HK-2 (cell line): ENCODE measurements at regions not wholly inside any gene's neighbourhood (a gene's known extent, or its start where the extent isn't known, plus 50 kb on each side); places are given as distances from the start of the nearest gene placed in this dataset.
"Not testable (repeated sequence)": the region's sequence is repeated elsewhere in the genome, so short reads cannot be mapped to it uniquely, and the experiment has no call there.

Experiments used
- DNase-seq: peaks from one replicate; pipeline ENCODE4 v3.0.0-alpha.2; 2018; ENCODE audit not compliant: unreplicated experiment

- no peak for DNase-seq
Observed at GRCh38 chrX:125678258-125678657, 358.6 kb downstream of the TEX13C start.

- DNase-seq = no peak
Observed at GRCh38 chrX:125680366-125680765, 360.7 kb downstream of the TEX13C start.

DNA sequence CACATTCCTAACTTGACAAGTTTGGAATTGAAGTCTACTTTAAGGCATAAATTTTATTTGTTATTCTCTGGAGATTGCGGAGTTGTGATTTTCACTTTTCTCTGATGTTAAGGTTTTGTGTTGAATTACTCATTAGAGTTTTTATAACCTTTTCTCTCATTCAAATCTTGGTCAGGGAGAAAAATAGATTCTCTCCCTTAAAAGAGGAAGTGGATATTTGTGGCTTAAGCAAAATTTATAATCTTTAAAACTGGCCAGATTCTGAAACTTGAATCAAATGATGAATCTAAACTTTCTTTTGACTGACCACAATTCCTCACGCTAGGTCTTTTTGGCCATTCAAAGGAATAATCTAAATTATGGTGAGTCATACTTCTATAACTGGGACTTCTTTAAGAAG is 361.4 kb downstream of the TEX13C start:
- no peak for DNase-seq

GRCh38 chrX:125681507-125681906 is 361.8 kb downstream of the TEX13C start:
- no peak for DNase-seq

DNA sequence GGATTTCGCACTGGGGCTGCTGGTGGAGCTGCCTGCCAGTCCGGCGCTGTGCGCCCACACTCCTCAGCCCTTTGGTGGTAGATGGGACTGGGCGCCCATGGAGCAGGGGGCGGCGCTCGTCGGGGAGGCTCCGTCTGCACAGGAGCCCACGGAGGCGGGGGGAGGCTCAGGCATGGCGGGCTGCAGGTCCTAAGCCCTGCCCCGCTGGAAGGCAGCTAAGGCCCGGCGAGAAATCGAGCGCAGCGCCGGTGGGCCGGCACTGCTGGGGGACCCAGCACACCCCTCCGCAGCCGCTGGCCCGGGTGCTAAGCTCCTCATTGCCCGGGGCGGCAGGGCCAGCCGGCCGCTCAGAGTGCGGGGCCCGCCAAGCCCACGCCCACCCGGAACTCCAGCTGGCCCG is 370.9 kb downstream of the TEX13C start:
- not testable (repeated sequence) for DNase-seq

DNA sequence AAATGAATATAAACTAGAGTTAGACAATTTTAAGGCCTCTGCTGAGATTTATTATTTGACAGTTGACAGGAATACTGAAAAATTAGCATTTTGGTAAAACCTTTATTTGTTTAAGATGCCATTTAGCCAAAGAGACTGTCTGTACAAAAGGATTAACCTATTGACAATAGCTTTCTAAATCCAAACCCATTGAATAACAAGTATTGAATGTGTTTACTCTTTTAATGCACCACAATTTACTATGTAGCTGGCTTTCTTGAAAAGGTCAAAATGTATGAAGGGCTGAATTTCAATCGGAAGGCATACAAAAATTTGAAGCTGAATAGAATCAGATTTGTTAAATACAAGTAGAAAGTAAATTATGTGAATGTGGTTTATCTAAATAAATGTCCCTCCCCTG is 374.5 kb downstream of the TEX13C start:
- DNase-seq = no peak

GRCh38 chrX:125709074-125709473 is 389.4 kb downstream of the TEX13C start:
- no peak for DNase-seq

DNA sequence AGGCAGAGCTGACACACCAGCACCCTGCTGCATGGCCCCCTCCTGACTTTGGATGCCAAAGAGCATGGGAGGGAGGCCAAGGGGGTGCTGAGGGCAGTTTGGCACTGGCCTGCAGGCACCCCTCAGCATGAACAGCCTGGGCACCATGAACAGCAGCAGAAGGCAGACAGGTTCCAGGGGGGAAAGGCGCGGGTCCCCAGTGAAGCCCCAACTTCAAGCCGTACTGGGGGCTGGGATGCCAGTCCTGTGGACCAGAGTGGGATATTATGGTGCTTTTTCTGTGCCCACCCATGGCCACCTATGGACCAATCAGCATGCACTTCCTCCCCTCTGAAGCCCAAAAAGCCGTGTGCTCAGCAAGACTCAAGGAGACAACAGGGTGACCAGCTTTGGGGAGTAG is 389.9 kb downstream of the TEX13C start:
- no peak for DNase-seq

GRCh38 chrX:125710403-125711062 is 390.9 kb downstream of the TEX13C start:
- DNase-seq = no peak

DNA sequence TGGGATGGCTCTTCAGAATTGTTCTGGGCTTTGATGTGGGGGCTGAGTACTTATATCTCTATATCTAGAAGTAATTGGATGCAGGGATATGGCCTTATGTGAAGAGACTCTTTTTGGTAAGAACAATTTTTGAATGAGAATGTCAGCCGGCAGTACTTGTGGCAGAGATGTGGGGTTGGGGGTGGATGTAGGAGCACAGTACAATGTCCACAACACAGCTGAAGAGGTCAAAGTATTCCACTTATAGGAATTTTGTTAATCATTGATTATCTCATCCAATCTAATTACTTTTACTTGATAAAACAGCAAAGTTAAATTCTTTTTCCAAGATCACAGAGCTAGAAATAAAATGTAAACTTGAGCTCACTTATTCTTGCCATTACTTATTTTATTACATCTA is 391.4 kb downstream of the TEX13C start:
- DNase-seq = no peak

DNA sequence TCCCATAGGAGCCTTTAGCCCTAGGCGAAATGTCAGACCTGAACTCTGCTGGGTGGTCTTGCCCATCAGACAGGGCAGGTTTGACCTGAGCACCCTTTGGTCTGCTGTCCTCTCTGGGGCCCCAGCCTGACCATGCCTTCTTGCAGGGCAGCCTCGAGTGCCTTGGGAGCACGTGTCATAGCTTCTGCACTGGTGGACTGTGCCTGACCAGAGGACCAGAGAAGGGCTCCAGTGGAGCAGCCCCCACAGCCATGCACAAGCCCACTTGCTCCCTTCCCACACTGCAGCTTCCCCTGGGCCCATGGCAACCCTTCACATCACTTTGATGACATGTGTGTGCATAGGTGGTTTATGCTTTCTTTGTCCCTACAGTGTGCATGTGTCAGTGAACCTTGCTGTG is 394.0 kb downstream of the TEX13C start:
- no peak for DNase-seq

- DNase-seq = no peak
Observed at GRCh38 chrX:125727117-125727516, 407.4 kb downstream of the TEX13C start.

DNA sequence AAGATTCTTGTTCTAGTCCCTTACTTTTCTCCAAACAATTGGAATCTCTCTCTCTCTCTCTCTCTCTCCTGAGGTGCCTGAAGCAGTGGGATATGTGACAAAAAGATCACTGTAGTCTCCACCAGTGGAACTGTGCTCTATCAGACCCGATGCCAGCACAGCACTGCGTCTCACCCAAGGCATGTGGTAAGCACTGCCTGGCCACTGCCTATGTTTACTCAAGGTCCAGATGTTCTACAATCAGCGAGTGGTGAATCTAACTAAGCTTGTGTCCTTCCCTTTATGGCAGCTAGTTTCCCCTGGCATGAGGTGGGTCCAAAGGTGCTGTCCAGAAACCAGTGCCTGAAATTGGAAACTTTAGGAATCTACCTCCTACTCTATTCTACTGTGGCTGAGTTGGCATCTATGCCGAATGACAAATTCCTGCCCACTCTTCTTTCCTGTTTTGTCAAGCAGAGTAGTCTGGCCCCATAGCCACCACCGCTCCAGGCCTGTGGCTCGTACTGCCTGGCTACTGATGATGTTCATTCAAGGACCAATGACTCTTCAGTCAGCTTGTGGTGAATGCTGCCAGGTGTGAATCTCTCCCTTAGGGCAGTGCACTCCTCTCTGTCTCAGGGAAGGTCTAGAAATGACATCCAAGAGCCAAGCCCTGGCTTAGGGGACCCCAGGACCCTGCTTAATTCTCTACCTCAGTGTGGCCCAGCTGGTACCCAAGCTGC is 416.5 kb downstream of the TEX13C start:
- no peak for DNase-seq

DNA sequence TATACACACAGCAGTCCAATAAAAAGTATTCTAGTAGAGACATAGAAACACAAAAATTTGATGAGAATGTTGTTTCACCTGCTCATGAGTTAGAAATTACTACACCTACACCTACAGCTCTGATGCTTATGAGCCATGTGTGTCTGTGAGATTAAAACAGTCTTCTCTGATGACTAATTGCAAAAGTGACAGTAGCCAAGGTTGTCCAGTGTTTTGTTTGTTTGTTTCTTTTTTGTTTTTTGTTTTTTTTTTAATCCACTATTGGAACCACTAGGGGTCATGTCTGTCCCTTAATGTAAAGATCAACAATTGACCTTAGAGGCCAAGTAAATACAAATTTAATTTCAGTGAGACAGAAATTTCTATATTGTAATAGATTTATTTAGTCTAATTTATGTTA is 423.1 kb downstream of the TEX13C start:
- no peak for DNase-seq

DNA sequence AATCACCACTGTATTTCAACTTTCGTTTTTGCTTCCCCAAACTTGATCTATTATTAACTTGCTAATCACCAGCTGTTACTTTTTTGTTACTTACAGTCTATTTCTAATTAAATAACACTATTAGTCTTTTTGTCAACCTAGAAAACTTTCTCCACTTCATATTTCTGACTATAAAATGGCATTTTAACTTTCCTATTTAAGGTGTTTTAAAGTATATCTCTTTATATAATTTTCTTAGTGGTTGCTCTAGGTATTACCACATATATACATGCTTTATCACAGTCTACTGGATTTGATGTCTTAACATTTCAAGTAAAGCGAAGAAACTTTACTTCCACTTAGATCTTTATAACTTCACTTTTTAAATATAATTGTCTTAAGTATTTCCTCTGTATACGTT is 421.2 kb downstream of the DCAF12L2 start:
- no peak for DNase-seq

- peak; percentile 61 for DNase-seq
Observed at GRCh38 chrX:125757794-125758564, 408.1 kb downstream of the DCAF12L2 start.

DNA sequence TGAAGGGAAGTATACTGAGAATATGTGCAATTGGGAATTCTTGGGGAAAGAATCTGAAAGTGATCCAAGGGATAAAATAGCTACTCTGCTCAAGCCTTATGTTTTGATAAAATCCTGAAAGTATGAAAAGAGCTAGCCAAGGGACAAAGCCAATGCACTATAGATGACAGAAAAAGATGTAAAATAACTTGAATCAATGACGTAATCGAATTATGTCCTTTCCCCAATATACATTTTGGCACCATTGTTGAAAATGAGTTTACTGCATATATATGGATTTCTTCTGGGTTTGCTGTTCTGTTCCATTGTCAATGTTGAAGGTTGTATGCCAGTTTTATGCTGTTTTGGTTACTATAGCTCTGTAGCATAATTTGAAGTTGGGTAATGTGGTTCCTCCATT is 407.3 kb downstream of the DCAF12L2 start:
- no peak for DNase-seq

GRCh38 chrX:125762954-125763353 is 403.1 kb downstream of the DCAF12L2 start:
- no peak for DNase-seq

GRCh38 chrX:125765347-125765746 is 400.7 kb downstream of the DCAF12L2 start:
- DNase-seq = no peak

GRCh38 chrX:125769628-125770027 is 396.5 kb downstream of the DCAF12L2 start:
- no peak for DNase-seq

DNA sequence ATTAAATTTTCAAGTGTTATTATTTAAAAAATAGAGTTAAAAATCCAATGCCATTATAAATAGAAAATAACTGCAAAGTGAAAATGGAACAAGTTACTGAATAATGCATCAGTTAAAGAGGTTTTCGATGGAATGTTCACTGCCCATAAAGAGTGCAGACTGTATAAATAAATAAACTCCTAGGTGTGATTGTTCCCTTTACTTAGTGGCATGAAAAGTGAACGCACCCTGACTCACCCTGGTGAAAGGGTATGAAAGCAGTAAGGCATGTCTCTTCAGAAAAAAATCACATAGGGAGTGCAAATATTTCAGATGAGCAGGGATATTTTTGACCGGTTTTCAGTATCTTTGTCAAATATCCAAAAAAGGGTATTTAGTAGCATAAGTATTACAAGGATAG is 387.8 kb downstream of the DCAF12L2 start:
- DNase-seq = no peak

- no peak for DNase-seq
Observed at GRCh38 chrX:125782184-125782583, 383.9 kb downstream of the DCAF12L2 start.

DNA sequence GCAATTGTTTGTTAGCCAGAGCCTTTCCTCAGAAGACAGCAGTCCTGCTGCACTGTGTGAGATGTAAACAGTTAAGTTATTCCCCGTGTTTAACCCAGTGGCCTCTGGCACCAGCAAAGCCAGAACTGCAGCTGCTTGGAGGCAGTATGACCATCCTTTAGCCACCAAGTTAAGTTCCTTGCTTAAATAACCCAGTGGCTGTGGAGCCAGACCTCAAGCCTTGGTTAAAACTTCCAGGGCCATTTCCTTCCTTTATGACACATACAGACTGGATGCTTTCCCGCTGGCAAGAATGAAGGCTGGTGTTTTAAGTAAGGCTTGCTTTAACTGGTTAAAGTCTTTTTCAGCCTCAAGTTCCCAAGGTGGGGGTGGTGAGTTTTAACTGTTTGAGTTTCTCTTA is 379.8 kb downstream of the DCAF12L2 start:
- DNase-seq = no peak
